Lower lobe of right lung (tissue), 2 donors: ENCODE measurements at regions not wholly inside any gene's neighbourhood (a gene's known extent, or its start where the extent isn't known, plus 50 kb on each side); places are given as distances from the start of the nearest gene placed in this dataset.

Experiments used
- ATAC-seq, 2 donors: fragments of 200-7000 bp; cut with Tn5 transposase; one replicate each; pipeline ENCODE4 v1.9.1; 2020 to 2022; ENCODE audit warnings: mild to moderate bottlenecking in 2 of 2, moderate library complexity in 2 of 2
- DNase-seq: peaks from one replicate; pipeline ENCODE4 v3.0.0-alpha.2; 2020
- H3K27ac ChIP-seq: fragments of 200-600 bp; one replicate; pipeline ENCODE4 v1.8.0; 2022
- H3K27me3 ChIP-seq: fragments of 200-600 bp; one replicate; pipeline ENCODE4 v1.8.0; 2022; ENCODE audit warnings: low read depth
- H3K36me3 ChIP-seq: fragments of 200-600 bp; one replicate; pipeline ENCODE4 v1.8.0; 2022; ENCODE audit warnings: mild to moderate bottlenecking
- H3K4me1 ChIP-seq: fragments of 200-600 bp; one replicate; pipeline ENCODE4 v1.8.0; 2022
- H3K4me3 ChIP-seq: fragments of 200-600 bp; one replicate; pipeline ENCODE4 v1.8.0; 2022; ENCODE audit warnings: mild to moderate bottlenecking
- H3K9me3 ChIP-seq: fragments of 200-600 bp; one replicate; pipeline ENCODE4 v1.8.0; 2022
- intact Hi-C: fragments of 100-400 bp; cut with DNase I; formaldehyde crosslinking; loops from one replicate; pipeline ENCODE4 v1.11.0; 2022
- TF ChIP-seq, protein P1 (sequence below): fragments of 200-600 bp; IDR thresholded peaks from one replicate; pipeline ENCODE4 v1.8.0; 2022; ENCODE audit warnings: antibody characterized with exemption, mild to moderate bottlenecking
- donor health status: DM: no; HTN: yes; CAD: no; lungs with severe emphysema.

DNA sequence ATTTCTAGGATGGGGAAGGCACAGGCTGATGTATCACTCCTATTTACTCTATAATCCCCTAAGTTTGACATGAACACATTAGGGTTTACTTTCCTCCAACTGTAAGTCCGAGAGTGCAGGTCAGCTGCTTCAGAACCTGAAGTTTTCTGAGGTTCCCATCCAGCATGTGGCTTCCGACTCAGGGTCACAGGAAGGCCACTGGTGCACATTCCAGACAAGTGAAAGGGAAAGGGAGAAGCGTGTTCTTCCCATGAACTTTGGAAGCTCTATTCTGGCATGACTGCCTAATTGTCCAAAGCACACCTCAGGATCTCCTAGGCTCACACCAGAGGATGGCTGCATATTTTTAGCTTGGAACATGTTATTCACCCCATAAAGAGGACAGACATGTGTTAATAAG, 602.6 kb downstream of the SEMA5A start:
- Histone ChIP-seq H3K36me3 (no peaks in the 10 kb centered on the region), H3K27me3 (no peaks in the 10 kb centered on the region), H3K27ac (no peak overlapping the region), H3K4me1 (no peaks in the 10 kb centered on the region), H3K4me3 (no peak overlapping the region), H3K9me3 (no peaks in the 10 kb centered on the region)
- ATAC-seq (no peak), DNase-seq (no peak)
- intact Hi-C loops: no loop called here
- TF ChIP-seq, protein P1, sequence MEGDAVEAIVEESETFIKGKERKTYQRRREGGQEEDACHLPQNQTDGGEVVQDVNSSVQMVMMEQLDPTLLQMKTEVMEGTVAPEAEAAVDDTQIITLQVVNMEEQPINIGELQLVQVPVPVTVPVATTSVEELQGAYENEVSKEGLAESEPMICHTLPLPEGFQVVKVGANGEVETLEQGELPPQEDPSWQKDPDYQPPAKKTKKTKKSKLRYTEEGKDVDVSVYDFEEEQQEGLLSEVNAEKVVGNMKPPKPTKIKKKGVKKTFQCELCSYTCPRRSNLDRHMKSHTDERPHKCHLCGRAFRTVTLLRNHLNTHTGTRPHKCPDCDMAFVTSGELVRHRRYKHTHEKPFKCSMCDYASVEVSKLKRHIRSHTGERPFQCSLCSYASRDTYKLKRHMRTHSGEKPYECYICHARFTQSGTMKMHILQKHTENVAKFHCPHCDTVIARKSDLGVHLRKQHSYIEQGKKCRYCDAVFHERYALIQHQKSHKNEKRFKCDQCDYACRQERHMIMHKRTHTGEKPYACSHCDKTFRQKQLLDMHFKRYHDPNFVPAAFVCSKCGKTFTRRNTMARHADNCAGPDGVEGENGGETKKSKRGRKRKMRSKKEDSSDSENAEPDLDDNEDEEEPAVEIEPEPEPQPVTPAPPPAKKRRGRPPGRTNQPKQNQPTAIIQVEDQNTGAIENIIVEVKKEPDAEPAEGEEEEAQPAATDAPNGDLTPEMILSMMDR: no peak

DNA sequence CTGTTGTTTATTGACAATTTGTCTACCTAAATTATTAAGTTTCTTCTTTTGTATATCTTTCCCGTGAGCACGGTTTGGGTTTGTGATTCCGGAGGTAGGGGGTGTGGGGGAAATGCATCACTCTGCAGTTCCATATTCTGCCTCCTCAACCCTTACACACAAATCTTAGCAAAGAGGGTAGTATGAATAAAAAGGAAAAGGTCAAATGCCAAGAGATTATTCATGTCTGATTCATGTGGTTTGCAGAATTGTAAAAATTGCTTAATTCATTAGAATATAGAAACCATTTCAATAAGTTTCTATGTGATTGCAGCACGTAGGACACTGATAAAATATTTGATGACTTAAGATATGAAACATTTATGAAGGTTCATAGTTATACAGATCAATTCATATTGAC, 601.9 kb downstream of the SEMA5A start:
- H3K27ac ChIP-seq: no peak overlapping the region
- no peak overlapping the region for H3K4me3 ChIP-seq
- H3K27me3 ChIP-seq: no peaks in the 10 kb centered on the region
- DNase-seq: no peak
- intact Hi-C loops: no loop called here
- ATAC-seq: no peak
- H3K36me3 ChIP-seq: no peaks in the 10 kb centered on the region
- H3K9me3 ChIP-seq: no peaks in the 10 kb centered on the region
- TF ChIP-seq, protein P1: no peak
- H3K4me1 ChIP-seq: no peaks in the 10 kb centered on the region

DNA sequence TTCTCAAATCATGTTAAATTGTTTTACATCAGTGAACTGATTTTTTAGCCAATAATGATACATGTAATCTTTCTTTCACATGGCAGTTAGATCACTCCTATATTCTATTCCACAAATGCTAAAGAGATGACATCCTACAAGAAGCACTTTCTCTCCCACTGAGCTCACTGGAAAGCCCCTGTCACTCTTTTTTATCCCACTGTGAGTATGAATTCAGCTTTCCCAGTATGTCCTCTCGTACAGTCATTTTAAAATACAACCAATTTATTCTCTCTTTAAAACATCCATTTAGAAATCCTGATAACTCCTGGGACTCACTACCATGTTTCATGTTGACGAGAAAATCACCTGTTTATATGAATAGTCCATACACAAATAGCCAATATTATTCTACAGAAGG, 599.9 kb downstream of the SEMA5A start:
- intact Hi-C loops: no loop called here
- DNase-seq: no peak
- no peak overlapping the region for H3K27ac ChIP-seq
- H3K4me3 ChIP-seq: no peak overlapping the region
- no peaks in the 10 kb centered on the region for H3K4me1 ChIP-seq
- H3K36me3 ChIP-seq: no peaks in the 10 kb centered on the region
- H3K9me3 ChIP-seq: no peaks in the 10 kb centered on the region
- no peaks in the 10 kb centered on the region for H3K27me3 ChIP-seq
- no peak for ATAC-seq
- TF ChIP-seq, protein P1: no peak

DNA sequence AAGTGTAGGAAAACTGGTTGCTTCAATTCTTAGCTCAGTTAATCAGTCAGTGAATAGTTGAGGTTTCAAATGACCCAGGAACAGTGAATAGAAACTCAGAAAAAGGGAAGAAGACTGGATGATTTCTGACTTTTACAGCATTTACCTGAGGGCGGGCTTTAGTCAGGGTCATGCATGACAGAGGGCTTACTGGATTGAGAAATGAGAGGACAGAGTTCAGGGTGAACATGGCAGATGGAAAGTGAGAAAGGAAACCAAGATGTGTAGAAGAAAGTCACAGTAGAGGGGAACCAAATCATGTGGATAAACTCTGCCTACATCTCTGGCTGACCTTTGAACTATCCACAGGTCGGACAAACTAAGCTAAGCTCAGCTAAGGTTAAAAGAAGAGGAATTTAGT, 596.0 kb downstream of the SEMA5A start:
- TF ChIP-seq, protein P1: no peak
- H3K4me3 ChIP-seq: no peak overlapping the region
- no peak overlapping the region for H3K27ac ChIP-seq
- H3K9me3 ChIP-seq: no peaks in the 10 kb centered on the region
- H3K27me3 ChIP-seq: no peaks in the 10 kb centered on the region
- no peaks in the 10 kb centered on the region for H3K36me3 ChIP-seq
- intact Hi-C loops: no loop called here
- ATAC-seq (no peak), DNase-seq (no peak)
- no peaks in the 10 kb centered on the region for H3K4me1 ChIP-seq

DNA sequence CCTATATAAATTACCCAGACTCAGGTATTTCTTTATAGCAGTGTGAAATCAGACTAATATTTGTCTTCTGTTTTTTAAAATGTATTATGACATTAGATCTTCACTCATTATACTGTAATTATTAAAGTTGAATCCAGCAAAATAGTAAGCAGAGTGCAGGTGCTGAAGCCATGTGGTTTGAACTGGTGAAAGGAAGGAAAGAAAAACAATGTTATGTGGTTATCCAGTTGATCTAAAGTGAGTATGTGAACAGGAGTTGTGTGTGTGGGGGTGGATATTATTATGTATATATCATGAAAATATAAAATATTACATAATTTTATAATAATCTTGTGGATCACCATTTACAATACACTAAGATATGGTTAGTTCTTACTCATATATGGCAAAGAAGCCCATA, 593.7 kb downstream of the SEMA5A start:
- no peak for ATAC-seq
- Histone ChIP-seq H3K27me3 (no peaks in the 10 kb centered on the region), H3K9me3 (no peaks in the 10 kb centered on the region), H3K4me3 (no peak overlapping the region), H3K36me3 (no peaks in the 10 kb centered on the region), H3K27ac (no peak overlapping the region), H3K4me1 (no peaks in the 10 kb centered on the region)
- intact Hi-C loops: no loop called here
- DNase-seq: no peak
- TF ChIP-seq, protein P1: no peak

DNA sequence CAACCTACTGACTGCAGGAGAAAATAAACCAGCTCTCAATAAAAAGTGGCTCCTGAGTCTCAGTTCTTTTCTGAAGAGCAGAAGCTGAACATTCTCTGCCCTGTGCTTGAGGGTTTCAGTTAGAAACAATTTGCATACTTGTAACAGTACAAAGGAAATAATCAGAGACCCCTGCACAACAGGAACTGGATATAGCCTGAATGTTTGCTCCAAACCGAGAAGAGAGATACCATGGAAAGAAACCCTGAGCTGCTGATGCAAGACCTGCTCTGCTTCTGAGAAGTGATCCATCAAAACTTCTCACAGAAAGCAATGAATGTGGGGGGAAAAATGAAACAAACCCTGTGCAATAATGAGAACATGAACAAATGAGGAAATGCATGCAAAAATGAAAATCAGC, 592.9 kb downstream of the SEMA5A start:
- ATAC-seq (no peak), DNase-seq (no peak)
- Histone ChIP-seq H3K27me3 (no peaks in the 10 kb centered on the region), H3K4me3 (no peak overlapping the region), H3K4me1 (no peaks in the 10 kb centered on the region), H3K9me3 (no peaks in the 10 kb centered on the region), H3K27ac (no peak overlapping the region), H3K36me3 (no peaks in the 10 kb centered on the region)
- intact Hi-C loops: no loop called here
- TF ChIP-seq, protein P1: no peak
